H1 (cell line): ENCODE measurements at regions not wholly inside any gene's neighbourhood (a gene's known extent, or its start where the extent isn't known, plus 50 kb on each side); places are given as distances from the start of the nearest gene placed in this dataset.

Source experiments
- ATF2 ChIP-seq: IDR thresholded peaks from 2 replicates; pipeline ENCODE4 v1.6.1; 2012; ENCODE audit warnings: low read length, inconsistent platforms
- CEBPB ChIP-seq: IDR thresholded peaks from 2 replicates; pipeline ENCODE4 v1.6.1; 2012; ENCODE audit warnings: low read depth, low read length
- CTCF ChIP-seq, 3 experiments: IDR thresholded peaks; 1 replicate in 2 of 3; 2 replicates in 1 of 3; pipeline versions ENCODE4 v1.5.1 to v1.6.1; 2011; ENCODE audit warnings: low read length in 3 of 3, mild to moderate bottlenecking in 3 of 3, inconsistent platforms in 2 of 3, low read depth in 1 of 3, moderate library complexity in 1 of 3; ENCODE audit not compliant: insufficient read depth in 1 of 3; ENCODE audit errors: control extremely low read depth in 1 of 3
- EZH2 ChIP-seq: fragments of 200-600 bp; sonication (generic); IDR thresholded peaks from 2 replicates; pipeline ENCODE4 v1.7.1; 2012; ENCODE audit warnings: low read depth, mild to moderate bottlenecking, moderate library complexity, low read length, inconsistent platforms; ENCODE audit not compliant: severe bottlenecking
- JUN ChIP-seq: IDR thresholded peaks from 2 replicates; pipeline ENCODE4 v1.6.1; 2011; ENCODE audit warnings: low read depth, mild to moderate bottlenecking, improper control_type of control experiment, low read length
- MAFK ChIP-seq: IDR thresholded peaks from 2 replicates; pipeline ENCODE4 v1.6.1; 2012; ENCODE audit warnings: low read depth, mild to moderate bottlenecking, improper control_type of control experiment, low read length
- POLR2A ChIP-seq, 2 experiments: IDR thresholded peaks; 1 replicate in 1 of 2; 2 replicates in 1 of 2; pipeline ENCODE4 v1.6.1; 2011; ENCODE audit warnings: low read depth in 2 of 2, low read length in 2 of 2, mild to moderate bottlenecking in 2 of 2; ENCODE audit errors: control extremely low read depth in 1 of 2
- RAD21 ChIP-seq, 2 experiments: IDR thresholded peaks in 1 of 2; conservative IDR thresholded peaks in 1 of 2; 2 replicates each; pipeline ENCODE4 v1.6.1; 2011; ENCODE audit warnings: low read depth in 2 of 2, low read length in 2 of 2, improper control_type of control experiment in 1 of 2, inconsistent platforms in 1 of 2, mild to moderate bottlenecking in 1 of 2, moderate library complexity in 1 of 2
- RXRA ChIP-seq: IDR thresholded peaks from 2 replicates; pipeline ENCODE4 v1.6.1; 2011; ENCODE audit warnings: low read depth, mild to moderate bottlenecking, low read length, moderate library complexity; ENCODE audit not compliant: insufficient read depth
- SIN3A ChIP-seq, 2 experiments: IDR thresholded peaks in 1 of 2; conservative IDR thresholded peaks in 1 of 2; 2 replicates each; pipeline ENCODE4 v1.6.1; 2011 to 2012; ENCODE audit warnings: low read length in 2 of 2, improper control_type of control experiment in 1 of 2, low read depth in 1 of 2, mild to moderate bottlenecking in 1 of 2
- SP1 ChIP-seq: IDR thresholded peaks from 2 replicates; pipeline ENCODE4 v1.6.1; 2011; ENCODE audit warnings: low read depth, low read length
- SUZ12 ChIP-seq: fragments of 200-600 bp; sonication (generic); IDR thresholded peaks from 2 replicates; pipeline ENCODE4 v1.6.1; 2012; ENCODE audit warnings: mild to moderate bottlenecking, inconsistent platforms, low read length, moderate library complexity, mixed read lengths

DNA sequence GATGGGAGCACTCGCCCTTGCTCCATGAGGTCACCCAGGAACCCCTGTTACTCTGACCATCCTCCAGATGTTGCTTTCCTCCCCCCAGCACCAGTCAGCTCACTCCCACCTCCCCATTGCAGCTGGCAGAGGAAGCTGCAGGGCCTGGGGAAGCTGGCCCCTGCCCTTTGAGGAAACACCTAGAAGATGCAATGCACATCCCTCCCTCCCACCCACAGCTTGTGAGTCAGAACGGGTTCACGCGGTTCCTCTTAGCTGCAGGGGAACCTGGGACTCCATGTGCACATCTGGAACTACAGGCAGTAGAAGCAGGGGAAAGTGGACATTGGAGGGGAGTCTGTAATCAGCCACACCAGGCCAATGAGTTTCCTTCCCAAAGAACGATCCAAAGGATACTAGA, 96.9 kb downstream of the KATNIP start:
- TF ChIP-seq SUZ12 (no peak), POLR2A (IDR thresholded peaks at IDR 0.05; ENCODE audit: control extremely low read depth in 1 of 2, low read depth in 2 of 2, low read length in 2 of 2) (no peak), RAD21 (IDR thresholded peaks at IDR 0.05 in 1 of 2, conservative IDR thresholded peaks at IDR 0.05 in 1 of 2; ENCODE audit: low read depth in 2 of 2, low read length in 2 of 2) (no peak), EZH2 (no peak), MAFK (no peak), SP1 (no peak), CTCF (IDR thresholded peaks at IDR 0.05; ENCODE audit: control extremely low read depth in 1 of 3, insufficient read depth in 1 of 3, low read depth in 1 of 3, low read length in 3 of 3) (no peak), SIN3A (conservative IDR thresholded peaks at IDR 0.05 in 1 of 2, IDR thresholded peaks at IDR 0.05 in 1 of 2; ENCODE audit: low read depth in 1 of 2, low read length in 2 of 2) (no peak), ATF2 (no peak), JUN (no peak), RXRA (no peak), CEBPB (no peak)
